ENCODE measurements at regions not wholly inside any gene's neighbourhood (a gene's known extent, or its start where the extent isn't known, plus 50 kb on each side); places are given as distances from the start of the nearest gene placed in this dataset.

DNA sequence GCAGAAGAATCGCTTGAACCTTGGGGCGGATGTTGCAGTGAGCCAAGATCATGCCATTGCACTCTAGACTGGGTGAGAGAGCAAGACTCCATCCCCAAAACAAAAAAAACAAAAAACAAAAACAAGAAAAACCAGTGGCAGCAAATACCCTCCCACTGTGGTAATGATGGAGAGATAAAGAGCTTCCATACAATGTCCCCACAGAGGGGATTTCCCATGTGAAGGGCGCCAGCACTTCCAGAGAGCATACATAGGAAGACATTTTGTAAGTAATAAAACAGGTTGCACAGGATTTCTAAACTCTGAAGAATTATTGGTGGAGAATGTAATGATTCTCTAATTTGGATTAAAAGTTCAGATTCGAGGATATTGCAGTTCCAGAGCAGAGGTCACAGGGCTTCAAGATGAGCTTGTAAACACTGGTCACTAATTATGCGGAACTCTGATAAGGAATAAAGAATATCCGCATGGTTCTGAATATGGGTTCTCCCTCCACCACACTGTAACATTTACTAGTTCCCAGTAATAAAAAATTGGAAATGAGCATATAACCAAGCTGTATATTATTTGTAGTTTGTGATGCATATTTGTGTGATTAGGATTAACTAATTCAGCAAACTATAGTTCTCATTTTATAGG, 290.1 kb upstream of the SLC10A2 start:
- no peak for TF ChIP-seq CTCF (IDR thresholded peaks at IDR 0.05)
- TF ChIP-seq POLR2A (IDR thresholded peaks at IDR 0.05): no peak
- no peak for TF ChIP-seq POLR2AphosphoS5 (IDR thresholded peaks at IDR 0.05)
- DNase-seq (ENCODE audit: low spot score in 2 of 2): no peak
- no peaks in the 10 kb centered on the region for H3K4me1 ChIP-seq
- intact Hi-C loops (cut with DNase I; ENCODE audit: low total_unique reads): no loop called here
- no peak overlapping the region for H3K4me3 ChIP-seq
- no peak overlapping the region for H3K27ac ChIP-seq
- no peaks in the 10 kb centered on the region for H3K9me3 ChIP-seq
- H3K36me3 ChIP-seq: no peaks in the 10 kb centered on the region
- no peaks in the 10 kb centered on the region for H3K27me3 ChIP-seq

GRCh38 chr13:103354171-103354570, 288.0 kb upstream of the SLC10A2 start:
- H3K27ac ChIP-seq: no peak overlapping the region
- no peak for TF ChIP-seq POLR2AphosphoS5 (IDR thresholded peaks at IDR 0.05)
- TF ChIP-seq POLR2A (IDR thresholded peaks at IDR 0.05): no peak
- no peak for TF ChIP-seq CTCF (IDR thresholded peaks at IDR 0.05)
- intact Hi-C loops (cut with DNase I; ENCODE audit: low total_unique reads): no loop called here
- no peak overlapping the region for H3K4me3 ChIP-seq
- no peaks in the 10 kb centered on the region for H3K36me3 ChIP-seq
- no peaks in the 10 kb centered on the region for H3K27me3 ChIP-seq
- H3K4me1 ChIP-seq: no peaks in the 10 kb centered on the region
- no peaks in the 10 kb centered on the region for H3K9me3 ChIP-seq
- no peak for DNase-seq (ENCODE audit: low spot score in 2 of 2)

DNA sequence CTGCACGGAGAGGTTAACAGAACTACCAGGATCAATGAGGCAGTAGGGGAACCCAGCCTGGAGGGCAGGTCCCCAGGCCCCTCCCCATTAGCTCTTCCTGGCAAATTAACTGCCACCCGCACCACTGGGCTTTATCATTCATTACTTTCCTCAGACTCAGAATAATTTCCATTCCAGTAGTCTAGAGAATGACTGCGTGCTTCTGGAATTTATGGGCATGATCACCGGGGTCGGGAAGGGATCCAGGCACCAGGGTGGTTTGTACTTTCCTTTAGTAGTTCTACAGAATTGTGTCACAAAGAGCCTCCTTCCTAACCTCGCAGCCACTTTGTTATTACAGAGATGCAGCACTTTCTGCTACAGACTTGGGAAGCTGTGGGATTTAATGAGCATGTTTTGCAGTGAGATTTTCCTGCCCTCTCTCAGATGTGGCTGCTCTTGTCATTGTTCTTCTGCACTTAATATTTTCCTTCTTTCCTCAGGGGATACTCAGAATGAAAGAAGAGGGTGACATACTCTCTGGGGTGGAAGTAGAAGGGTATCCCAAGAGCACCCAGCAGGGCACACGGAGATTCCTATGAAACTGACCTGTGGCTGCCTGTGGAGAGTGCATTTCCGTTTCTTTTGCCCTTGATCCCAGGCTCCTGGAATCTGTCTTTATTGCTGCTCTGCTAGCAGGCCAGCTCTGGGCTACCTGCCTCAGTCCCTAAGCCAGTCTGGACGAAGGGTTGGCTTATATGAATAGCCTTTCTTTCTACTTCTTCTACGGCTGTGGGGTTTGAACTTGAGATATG, 285.0 kb upstream of the SLC10A2 start:
- H3K9me3 ChIP-seq: no peaks in the 10 kb centered on the region
- no peak overlapping the region for H3K27ac ChIP-seq
- DNase-seq (ENCODE audit: low spot score in 2 of 2): no peak
- H3K4me3 ChIP-seq: no peak overlapping the region
- H3K4me1 ChIP-seq: no peaks in the 10 kb centered on the region
- H3K36me3 ChIP-seq: no peaks in the 10 kb centered on the region
- intact Hi-C loops (cut with DNase I; ENCODE audit: low total_unique reads): no loop called here
- H3K27me3 ChIP-seq: no peaks in the 10 kb centered on the region
- TF ChIP-seq POLR2AphosphoS5 (IDR thresholded peaks at IDR 0.05): no peak
- no peak for TF ChIP-seq POLR2A (IDR thresholded peaks at IDR 0.05)
- TF ChIP-seq CTCF (IDR thresholded peaks at IDR 0.05): no peak

DNA sequence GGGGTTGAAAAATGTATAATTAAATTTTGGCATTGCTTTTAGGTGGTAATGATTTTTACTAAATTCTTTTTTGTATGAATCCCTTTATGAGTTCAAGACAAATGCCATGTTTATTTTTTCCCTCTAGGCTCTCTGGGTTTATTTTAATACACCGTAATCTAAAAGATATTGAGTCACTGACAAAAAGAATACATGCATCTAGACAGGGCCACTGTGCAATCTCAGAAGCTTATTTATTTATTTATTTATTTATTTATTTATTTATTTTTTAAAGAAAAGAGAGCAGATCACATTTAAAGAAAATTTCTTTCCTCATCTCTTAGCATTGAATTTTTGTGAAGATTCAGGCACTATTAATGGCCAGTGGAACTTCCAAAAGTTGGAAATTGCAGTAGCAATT, 283.9 kb upstream of the SLC10A2 start:
- Histone ChIP-seq H3K27ac (no peak overlapping the region), H3K9me3 (no peaks in the 10 kb centered on the region), H3K4me3 (no peak overlapping the region), H3K36me3 (no peaks in the 10 kb centered on the region), H3K4me1 (no peaks in the 10 kb centered on the region), H3K27me3 (no peaks in the 10 kb centered on the region)
- no peak for DNase-seq (ENCODE audit: low spot score in 2 of 2)
- TF ChIP-seq CTCF (IDR thresholded peaks at IDR 0.05) (no peak), POLR2A (IDR thresholded peaks at IDR 0.05) (no peak), POLR2AphosphoS5 (IDR thresholded peaks at IDR 0.05) (no peak)
- intact Hi-C loops (cut with DNase I; ENCODE audit: low total_unique reads): no loop called here

- Histone ChIP-seq H3K4me1 (no peaks in the 10 kb centered on the region), H3K4me3 (no peak overlapping the region), H3K27me3 (no peaks in the 10 kb centered on the region), H3K27ac (no peak overlapping the region), H3K9me3 (peaks cover 0 to 5% of the 10 kb centered on the region in 2 donors), H3K36me3 (no peaks in the 10 kb centered on the region)
- intact Hi-C loops (cut with DNase I; ENCODE audit: low total_unique reads): no loop called here
- DNase-seq (ENCODE audit: low spot score in 2 of 2): no peak
- no peak for TF ChIP-seq POLR2A (IDR thresholded peaks at IDR 0.05)
- TF ChIP-seq POLR2AphosphoS5 (IDR thresholded peaks at IDR 0.05): no peak
- TF ChIP-seq CTCF (IDR thresholded peaks at IDR 0.05): no peak
These were observed 283.2 kb upstream of the SLC10A2 start for GRCh38 chr13:103349211-103349980.

Data from breast epithelium (tissue), 4 donors.